T47D (cell line): ENCODE measurements at regions not wholly inside any gene's neighbourhood (a gene's known extent, or its start where the extent isn't known, plus 50 kb on each side); places are given as distances from the start of the nearest gene placed in this dataset.

Source experiments
- DNase-seq, 2 experiments: peaks; one replicate each; pipeline versions ENCODE4 v3.0.0 to v3.0.0-alpha.2; 2011 to 2012; ENCODE audit warnings: low read depth in 1 of 2, low spot score in 1 of 2
- JUND ChIP-seq: IDR thresholded peaks from 2 replicates; pipeline ENCODE4 v1.6.1; 2012; ENCODE audit warnings: low read depth
- in situ Hi-C: cut with HindIII; loops from 2 replicates; pipeline ENCODE4 v1.10.0; 2016; ENCODE audit warnings: low sequenced_read_pairs, low pct_unique_long_range_greater_than_20kb

DNA sequence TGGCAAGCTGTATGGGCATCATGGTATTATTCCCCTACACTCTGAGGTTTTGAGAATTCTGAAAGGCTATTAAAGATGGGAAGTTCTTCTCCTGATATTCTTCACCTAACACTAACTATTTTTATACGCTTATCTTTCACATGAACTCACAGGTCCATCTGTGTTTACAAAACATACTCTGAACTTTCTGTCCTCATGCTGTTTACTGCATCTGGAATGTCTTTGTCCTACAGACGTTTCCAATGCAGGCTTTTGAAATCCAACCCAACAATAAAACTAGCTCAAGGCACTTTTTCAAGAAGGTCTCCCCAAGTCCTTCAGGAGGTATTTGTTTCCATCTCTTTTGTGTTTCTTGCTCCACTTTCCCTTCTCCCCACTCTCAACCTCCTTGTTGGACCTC lies 60.5 kb upstream of the MLIP start:
- no peak for DNase-seq
- no peak for TF ChIP-seq JUND

DNA sequence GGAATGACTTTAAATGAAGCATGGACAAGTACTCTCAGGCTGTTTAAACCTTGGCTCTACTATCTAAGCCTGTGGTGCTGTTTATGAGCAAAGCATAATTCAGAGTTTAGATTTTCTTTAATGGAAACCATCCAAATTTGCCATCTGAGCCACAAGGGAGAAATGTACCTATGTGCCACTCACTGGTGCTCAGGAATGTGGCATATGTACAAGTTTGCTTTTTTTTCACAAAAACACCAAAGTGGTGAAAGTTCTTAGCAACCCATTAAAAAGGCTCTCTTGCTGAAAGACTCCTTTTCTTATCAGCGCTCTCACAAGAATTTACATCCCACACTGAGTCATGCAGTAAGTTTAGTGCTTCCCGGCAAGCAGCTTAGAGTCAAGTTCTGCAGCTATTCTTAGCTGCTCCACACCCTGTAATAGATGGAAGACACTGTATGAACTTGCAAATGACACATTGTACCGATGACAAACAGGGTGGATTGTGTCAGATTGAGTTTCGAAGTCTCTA lies 57.3 kb upstream of the MLIP start:
- no peak for DNase-seq
- in situ Hi-C loops, result no loop called here
- no peak for TF ChIP-seq JUND

More for the DNA sequence above, 60.5 kb upstream of the MLIP start:
- in situ Hi-C loops, result no loop called here

- no peak for TF ChIP-seq JUND
- no peak for DNase-seq
- in situ Hi-C loops, result no loop called here
Observed at GRCh38 chr6:54056105-54056504, 55.1 kb upstream of the MLIP start.

DNA sequence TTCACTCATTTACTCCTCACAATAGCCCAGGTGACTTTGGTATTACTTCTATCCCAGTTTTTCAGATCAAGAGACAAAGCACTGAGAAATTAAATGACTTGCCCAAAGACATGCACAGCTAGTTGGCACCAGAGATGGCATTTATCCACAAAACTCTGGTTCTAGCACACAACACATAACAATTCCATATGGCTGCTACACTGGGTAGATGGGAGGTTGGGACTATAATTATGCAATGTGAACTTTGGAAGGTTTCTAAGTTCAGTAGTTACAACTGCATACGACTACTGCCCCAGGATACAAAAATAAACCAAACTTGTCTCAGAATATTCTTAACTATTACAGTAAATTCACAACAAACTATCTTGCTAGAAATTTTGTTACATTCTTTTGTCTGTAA lies 54.2 kb upstream of the MLIP start:
- no peak for DNase-seq
- TF ChIP-seq JUND, result no peak
- in situ Hi-C loops, result no loop called here

- no peak for DNase-seq
- in situ Hi-C loops, result no loop called here
- TF ChIP-seq JUND, result no peak
Observed at GRCh38 chr6:54058236-54058635, 53.0 kb upstream of the MLIP start.

DNA sequence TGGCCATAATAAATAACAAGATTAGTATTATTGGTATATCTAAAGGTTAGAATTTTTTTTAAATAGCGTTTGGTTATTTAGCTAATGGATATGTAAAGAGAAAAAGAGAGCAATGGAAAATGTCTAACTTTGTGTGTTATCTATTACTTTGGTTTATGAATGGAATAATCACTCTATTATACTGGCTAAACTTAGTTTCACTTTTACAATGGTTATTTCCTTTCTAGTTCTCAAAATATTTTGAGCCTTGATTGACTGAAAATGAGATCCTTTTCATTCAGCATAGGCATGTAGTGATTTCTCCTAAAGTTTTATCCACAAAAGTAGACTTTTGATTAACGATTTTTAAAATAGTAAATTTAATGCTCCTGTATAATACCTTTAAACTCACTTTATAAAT lies 51.6 kb upstream of the MLIP start:
- TF ChIP-seq JUND, result no peak
- no peak for DNase-seq
- in situ Hi-C loops, result no loop called here

DNA sequence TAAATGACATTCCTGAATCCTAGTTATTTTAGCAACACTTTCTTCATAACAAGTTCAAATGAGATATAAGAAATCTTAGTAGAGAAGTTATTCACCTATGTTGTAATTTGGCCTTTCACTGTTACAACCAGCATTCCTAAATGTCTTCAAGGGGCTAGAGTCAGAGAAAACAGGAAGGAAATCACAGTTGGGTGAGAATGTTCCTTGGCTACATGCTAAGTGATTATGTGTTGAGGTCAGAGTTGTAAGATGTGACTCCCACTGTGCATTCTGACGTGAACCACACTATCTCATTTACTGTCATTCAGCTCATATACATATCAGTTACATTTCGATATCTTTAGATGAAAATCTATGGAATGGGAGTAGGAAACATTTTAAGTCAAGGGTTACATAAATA lies 51.0 kb upstream of the MLIP start:
- in situ Hi-C loops, result no loop called here
- DNase-seq, result no peak
- no peak for TF ChIP-seq JUND
